ENCODE measurements at regions not wholly inside any gene's neighbourhood (a gene's known extent, or its start where the extent isn't known, plus 50 kb on each side); places are given as distances from the start of the nearest gene placed in this dataset.
A peak's percentile ranks its signal among the peaks of the same experiment; 100 is the strongest.

- peak; percentile 40 for DNase-seq (ENCODE audit: low read depth)
These were observed 88.2 kb upstream of the CNOT2 start for GRCh38 chr12:70154960-70155589.

DNA sequence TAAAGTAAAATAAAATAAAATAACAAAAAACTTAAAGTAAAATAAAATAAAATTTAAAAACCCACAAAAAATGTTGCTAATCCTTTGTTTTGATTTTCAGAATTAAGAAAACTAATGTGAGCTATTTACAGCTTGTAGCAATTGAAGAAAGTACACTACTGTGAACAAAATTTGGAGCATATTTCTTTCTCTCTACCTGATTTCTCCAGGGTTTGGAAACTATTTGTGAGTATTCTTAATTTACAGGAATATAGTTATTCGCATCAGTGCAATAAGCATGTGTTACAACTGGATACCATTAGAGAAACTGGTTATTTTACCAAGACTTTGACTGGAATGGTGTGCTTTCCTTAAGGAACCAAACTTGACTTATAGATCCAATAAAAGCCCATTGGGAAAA lies 86.1 kb upstream of the CNOT2 start:
- DNase-seq (ENCODE audit: low read depth), result no peak

GRCh38 chr12:70165450-70165849 lies 77.8 kb upstream of the CNOT2 start:
- DNase-seq (ENCODE audit: low read depth), result no peak

- DNase-seq (ENCODE audit: low read depth), result no peak
These were observed 66.9 kb upstream of the CNOT2 start for GRCh38 chr12:70176290-70176689.

- no peak for DNase-seq (ENCODE audit: low read depth)
These were observed 65.6 kb upstream of the CNOT2 start for GRCh38 chr12:70177631-70178030.

GRCh38 chr12:70178038-70178437 lies 65.2 kb upstream of the CNOT2 start:
- no peak for DNase-seq (ENCODE audit: low read depth)

DNA sequence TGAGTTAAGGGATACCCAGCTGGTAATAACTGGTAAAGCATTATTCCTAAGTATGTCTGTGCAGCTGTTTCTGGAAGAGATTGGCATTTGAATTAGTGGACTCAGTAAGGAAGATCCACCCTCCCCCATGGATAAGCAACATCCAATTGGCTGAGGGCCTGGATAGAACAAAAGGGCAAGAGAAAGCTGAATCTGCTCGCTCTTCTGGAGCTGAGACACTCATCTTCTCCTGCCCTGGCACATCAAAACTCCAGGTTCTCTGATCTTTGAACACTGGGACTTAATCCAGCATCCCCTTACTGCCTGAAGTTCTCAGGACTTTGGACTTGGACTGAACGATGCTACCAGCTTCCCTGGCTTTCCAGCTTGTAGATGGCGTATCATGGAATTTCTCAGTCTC lies 63.1 kb upstream of the CNOT2 start:
- DNase-seq (ENCODE audit: low read depth), result no peak

DNA sequence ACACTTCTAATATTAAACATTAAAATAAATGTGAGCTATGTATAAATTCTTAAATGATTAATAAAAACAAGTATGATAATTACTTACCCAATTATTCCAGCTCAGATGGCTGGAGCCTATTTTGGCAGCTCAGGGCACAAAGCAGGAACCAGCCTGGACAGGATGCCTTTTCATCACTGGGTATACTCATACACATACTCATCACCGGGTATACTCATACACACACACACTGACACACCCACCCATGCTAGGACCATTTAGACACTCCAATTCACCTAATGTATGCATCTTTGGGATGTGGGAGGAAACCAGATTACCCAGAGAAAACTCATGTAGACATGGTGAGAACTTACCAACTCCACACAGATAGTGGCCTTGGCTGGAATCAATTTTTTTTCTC lies 57.9 kb upstream of the CNOT2 start:
- DNase-seq (ENCODE audit: low read depth), result no peak

DNA sequence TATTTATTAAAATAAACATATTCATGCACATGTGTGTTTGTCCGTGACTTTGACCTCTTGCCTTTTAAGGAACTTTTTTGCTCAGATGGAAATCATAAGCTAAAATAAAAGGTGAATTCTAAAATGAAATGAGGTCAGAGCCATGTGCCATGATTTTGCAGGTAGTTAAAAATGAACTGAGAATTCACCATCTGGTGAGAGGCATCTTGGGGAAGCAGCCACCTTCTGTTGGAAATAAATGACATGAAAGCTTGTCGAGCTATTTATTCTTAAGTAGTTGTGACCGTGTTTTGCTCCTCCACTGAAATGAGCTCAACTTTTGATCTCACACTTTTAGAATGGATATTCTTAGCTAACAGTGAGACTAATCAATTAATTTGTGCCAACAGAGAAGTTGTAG lies 56.8 kb upstream of the CNOT2 start:
- no peak for DNase-seq (ENCODE audit: low read depth)

DNA sequence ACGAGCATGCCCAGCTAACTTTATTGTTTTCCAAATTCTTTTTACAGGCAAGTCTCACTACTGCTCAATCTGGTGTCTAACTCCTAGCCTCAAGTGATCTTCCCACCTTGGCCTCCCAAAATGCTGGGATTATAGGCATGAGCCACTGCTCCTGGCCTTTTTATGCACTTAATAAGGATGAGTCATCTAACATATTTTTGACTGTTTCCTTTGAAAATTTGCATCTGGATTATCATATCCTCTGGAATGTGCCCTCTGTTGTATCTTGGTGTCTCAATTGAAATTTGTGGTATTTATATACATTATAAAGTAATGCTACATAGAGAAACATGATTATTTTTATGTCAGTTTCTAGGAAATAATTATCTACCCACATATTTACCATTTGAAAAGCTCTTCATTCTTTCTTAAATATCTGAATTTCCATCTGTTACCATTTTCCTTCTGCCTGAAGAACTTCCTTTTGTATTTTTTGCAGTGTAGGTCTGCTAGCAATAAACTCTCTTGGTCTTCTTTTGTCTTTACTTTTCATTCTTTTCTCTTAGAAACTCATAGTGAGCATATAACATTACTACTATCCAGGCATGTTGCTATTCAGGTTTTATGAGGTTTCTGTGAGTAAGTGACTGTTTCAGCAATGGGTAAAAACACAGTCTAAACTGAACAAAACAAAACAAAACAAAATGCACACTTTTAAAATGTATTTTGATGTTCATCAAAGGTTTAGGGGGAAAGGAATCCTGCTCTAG lies 52.8 kb upstream of the CNOT2 start:
- peak; percentile 52 for DNase-seq (ENCODE audit: low read depth)
